HG02623 (cell line): ENCODE measurements at regions not wholly inside any gene's neighbourhood (a gene's known extent, or its start where the extent isn't known, plus 50 kb on each side); places are given as distances from the start of the nearest gene placed in this dataset.

Source experiments
- ATAC-seq: cut with Tn5 transposase; IDR thresholded peaks from one replicate; pipeline ENCODE4 v1.9.1; 2021; ENCODE audit warnings: moderate library complexity; ENCODE audit not compliant: unreplicated experiment

GRCh38 chr13:34591129-34591528 lies 350.9 kb upstream of the NBEA start:
- ATAC-seq: no peak

DNA sequence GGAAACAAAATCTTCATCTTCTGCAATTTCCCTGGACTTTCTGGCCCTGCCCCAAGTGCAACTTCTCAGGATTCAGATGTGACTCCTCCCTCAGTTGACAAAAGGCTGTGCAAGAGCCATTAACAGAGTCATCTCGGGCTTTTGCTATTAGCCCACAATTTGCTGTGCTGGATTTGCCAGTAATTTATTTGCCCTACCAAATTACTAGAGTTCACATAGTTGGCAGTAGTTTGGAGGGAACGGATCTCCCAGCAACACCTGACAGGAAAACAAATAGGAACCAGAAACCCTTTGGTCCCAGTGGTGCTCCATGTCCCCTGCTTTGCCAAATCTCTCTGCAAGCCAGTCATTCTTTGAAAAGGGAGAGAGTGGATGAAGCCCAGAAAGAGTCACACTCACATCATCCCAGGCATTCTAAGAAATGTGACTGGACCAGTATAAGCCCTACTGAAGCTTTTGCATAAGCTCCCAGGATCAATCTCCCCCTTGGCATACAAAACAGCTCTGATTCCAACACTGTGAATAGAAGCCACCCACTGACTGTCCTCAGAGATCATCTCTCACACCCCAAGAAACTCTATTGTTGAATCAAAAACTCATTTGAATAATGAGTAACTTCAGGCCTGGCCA lies 350.1 kb upstream of the NBEA start:
- ATAC-seq: no peak

- ATAC-seq: no peak
Measured at GRCh38 chr13:34593658-34594057, 348.4 kb upstream of the NBEA start.

- ATAC-seq: no peak
Measured at GRCh38 chr13:34594507-34594906, 347.6 kb upstream of the NBEA start.

DNA sequence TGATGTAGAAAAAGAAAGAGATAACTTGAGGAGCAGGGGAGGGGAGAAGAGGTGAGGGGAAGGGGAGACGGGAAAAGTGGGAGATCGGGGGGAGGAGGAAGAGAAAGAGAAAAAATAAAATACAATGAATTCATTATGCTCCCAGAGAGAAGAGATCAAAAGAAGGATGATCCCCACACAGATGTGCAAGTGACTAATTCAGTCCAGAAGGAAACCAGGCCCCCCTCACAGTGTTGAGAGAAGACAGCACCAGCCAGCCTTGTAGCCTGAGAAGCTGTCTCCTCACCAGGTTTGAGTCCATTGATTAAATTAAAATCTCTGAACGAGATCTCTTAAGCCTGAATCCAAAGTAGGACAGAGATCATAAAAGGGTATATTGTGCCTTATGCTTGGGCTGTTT lies 333.7 kb upstream of the NBEA start:
- no peak for ATAC-seq

DNA sequence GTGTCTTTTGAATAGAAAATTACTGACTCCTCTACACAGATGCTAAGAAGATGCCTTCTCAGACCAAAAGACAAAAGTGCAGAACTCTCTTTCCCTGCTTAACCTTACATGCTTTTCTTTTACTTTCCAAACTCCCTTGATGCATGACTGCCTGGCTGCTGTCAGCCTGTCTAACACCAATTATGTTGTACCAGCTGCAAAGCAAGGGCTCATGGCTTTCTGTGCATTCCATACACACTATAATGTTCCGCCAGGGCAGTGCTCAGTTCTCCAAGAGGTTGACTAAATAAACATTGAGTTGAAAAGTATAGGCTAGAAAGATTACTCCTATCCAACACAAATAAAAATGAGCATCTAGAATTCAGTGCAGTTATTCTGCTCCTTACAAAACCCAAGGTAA lies 330.4 kb upstream of the NBEA start:
- no peak for ATAC-seq

- ATAC-seq: no peak
Measured at GRCh38 chr13:34617473-34618083, 324.5 kb upstream of the NBEA start.

GRCh38 chr13:34618654-34619053 lies 323.4 kb upstream of the NBEA start:
- no peak for ATAC-seq

GRCh38 chr13:34619326-34619725 lies 322.7 kb upstream of the NBEA start:
- ATAC-seq: no peak

GRCh38 chr13:34620074-34620850 lies 321.8 kb upstream of the NBEA start:
- ATAC-seq: no peak

- no peak for ATAC-seq
Measured at GRCh38 chr13:34620862-34621261, 321.2 kb upstream of the NBEA start.

DNA sequence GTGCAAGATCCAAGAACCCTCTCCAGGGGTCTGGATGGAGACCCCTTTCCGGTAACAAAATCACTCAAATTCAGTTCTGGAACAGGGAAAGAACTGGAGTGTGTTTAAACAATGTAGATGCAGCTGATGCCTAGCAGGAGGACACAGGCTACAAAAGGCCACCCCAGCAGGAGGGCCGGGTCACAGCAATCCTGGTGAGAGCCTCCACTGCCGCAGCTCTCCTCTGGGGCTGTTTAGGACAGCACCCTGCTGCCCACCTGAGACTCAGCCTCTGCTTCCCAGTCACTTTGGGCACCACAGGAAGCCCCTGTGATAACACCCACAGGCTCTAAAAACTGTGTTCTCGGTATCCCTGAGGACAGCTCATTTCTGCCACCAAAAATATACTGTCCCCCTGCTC lies 318.7 kb upstream of the NBEA start:
- ATAC-seq: no peak

- no peak for ATAC-seq
Measured at GRCh38 chr13:34627509-34628208, 314.4 kb upstream of the NBEA start.

DNA sequence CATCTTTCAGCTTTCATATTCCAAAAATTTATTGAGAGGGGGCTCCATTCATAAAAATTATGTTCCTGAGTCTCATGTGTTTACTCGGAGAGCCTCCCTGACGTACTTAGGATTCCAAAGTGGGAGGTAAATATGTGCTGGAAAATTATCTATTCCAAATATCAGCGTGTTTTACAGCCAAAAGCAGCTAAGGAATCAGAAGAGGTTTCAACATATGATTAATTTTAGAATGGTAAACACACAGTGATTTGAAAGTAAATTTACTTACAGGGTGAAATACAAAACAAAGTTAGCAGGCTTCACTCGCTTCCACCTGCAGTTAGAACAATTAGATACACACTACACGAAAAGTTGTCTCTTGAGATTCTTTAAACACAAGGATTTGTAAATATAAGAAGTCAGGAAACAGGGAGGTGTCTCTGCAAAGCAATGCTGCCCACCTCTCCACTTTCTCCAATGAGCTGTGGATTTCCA lies 313.8 kb upstream of the NBEA start:
- no peak for ATAC-seq

DNA sequence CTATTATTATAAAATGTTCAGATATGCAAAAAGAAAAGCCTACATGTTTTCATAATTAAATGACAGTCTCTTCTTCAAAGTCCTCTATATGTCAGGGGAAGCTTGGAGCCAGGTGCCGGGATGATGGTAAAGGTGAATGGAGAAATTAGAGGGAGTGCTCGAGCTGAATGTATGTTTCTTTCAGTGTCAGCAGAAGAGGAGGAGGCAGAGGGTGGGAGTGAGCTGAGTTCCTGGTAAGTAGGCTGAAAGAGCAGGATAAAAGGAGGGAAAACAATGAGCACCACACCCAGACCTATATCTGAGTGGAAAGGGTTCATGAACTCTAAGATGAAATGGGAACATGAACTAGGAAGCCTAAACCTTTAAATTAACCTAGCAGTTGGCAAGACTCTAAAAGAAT lies 307.6 kb upstream of the NBEA start:
- no peak for ATAC-seq

DNA sequence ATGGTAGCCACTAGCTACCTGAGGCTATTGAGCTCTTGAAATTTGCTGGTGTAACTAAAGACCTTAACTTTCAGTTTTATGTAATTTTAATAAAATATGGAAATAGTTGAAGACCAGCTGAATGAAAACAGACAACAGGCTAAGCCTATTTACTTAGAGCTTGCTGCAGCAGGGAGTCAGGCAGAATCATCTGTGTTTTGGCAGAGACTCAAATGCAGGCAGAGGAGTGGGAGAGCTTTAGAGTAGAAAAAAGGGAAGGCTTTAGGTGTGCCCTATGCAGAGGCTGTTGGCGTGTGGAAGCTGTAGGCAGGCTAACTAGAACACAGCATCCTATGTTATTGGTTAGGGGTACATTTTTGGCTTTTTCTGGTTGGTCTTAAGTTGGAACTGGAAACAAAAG lies 304.9 kb upstream of the NBEA start:
- ATAC-seq: no peak

GRCh38 chr13:34637636-34638035 lies 304.4 kb upstream of the NBEA start:
- no peak for ATAC-seq

GRCh38 chr13:34638897-34639296 lies 303.2 kb upstream of the NBEA start:
- ATAC-seq: no peak

GRCh38 chr13:34640179-34640992 lies 301.7 kb upstream of the NBEA start:
- no peak for ATAC-seq

- no peak for ATAC-seq
Measured at GRCh38 chr13:34640993-34641330, 301.1 kb upstream of the NBEA start.
